PFSK-1 (cell line): ENCODE measurements at regions not wholly inside any gene's neighbourhood (a gene's known extent, or its start where the extent isn't known, plus 50 kb on each side); places are given as distances from the start of the nearest gene placed in this dataset.

ENCODE experiments used
- POLR2AphosphoS5 ChIP-seq: IDR thresholded peaks from 2 replicates; pipeline ENCODE4 v1.6.1; 2012; ENCODE audit warnings: low read depth, mild to moderate bottlenecking, control low read depth, low read length, moderate library complexity
- TAF1 ChIP-seq: IDR thresholded peaks from 2 replicates; pipeline ENCODE4 v1.6.1; 2012; ENCODE audit warnings: low read length, control low read depth, borderline replicate concordance; ENCODE audit not compliant: insufficient read depth

DNA sequence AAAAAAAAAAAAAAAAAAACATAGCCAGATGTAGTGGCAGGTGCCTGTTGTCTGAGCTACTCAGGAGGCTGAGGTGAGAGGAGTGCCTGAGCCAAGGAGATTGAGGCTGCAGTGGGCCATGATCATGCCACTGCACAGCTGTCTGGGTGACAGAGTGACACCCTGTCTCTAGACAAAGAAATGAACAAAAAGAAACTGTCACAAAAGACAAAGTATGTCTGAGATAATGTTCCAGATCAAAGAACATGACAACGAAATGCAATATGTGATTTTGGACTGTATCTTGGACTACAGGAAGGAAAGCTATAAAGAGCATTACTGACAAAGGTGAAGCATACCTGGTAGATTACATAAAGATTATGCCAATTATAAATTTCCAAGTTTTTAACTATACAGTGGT lies 862.8 kb downstream of the ROBO2 start:
- TF ChIP-seq POLR2AphosphoS5 (no peak), TAF1 (no peak)
